ENCODE measurements at regions not wholly inside any gene's neighbourhood (a gene's known extent, or its start where the extent isn't known, plus 50 kb on each side); places are given as distances from the start of the nearest gene placed in this dataset.

DNA sequence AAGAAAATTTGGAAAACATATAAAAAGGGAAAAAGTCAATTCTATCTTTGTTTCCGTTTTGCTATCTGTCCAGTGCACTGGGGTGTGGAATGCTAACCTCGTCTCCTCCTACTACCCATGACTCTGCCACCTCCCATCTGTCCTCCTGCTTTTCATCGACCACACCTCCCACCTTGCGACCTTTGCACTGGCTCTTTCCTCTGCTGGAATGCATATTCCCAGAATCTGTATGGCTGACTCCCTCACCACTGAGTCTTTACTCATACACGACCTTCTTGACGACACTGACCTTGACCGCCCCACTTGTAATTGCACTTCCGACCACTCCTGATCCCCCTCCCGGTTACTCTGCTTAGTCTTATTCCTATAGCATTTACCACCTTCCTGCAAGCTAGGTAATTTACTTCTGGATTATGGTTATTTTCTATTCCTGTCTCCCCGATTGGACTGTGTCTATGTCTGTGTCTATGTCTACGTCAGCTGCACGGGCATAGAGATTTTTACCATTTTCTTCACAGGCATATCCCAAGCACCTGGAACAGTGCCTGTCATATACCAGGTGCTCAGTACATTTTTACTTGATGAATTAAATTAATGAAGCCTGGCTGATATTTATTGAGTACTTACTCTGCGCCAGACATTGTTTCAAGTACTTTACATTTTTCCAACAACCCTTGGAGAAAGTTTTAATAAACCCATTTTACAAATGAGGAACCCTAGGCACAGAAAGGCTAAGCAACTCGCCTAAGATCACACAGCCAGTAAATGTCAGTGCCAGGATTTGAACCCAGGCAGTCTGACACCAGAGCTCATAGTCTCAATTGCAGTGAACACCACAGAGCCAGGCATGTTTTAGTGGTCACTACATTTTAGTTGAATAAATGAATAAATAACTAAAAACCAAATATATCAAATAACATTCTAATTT is 54.0 kb upstream of the SLC22A11 start:
- no peak for DNase-seq

GRCh38 chr11:64502634-64503033 is 53.1 kb upstream of the SLC22A11 start:
- no peak for DNase-seq

DNA sequence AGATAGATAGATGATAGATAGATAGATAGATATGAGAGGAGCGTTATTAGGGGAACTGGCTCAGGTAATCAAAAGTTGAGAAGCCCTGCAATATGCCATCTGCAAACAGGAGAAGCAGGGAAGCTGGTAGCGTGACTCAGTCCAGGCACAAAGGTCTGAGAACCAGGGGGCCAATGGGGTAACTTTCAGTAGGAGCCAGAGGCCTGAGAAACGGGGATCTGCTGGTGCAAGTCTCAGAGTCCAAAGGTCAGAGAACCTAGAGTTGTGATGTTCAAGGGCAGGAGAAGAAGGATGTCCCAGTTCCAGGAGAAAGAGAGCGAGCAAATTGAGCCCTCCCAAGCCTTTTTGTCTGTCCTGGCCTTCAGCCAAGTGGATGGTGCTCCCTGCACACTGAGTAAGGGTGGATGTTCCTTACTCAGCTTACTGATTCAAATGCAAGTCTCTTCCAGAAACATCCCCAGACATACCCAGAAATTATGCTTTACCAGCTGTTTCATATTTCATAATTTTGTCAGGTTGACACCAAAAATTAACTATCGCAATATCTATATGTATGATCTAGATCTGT is 52.5 kb upstream of the SLC22A11 start:
- no peak for DNase-seq

GRCh38 chr11:64504999-64505398 is 50.7 kb upstream of the SLC22A11 start:
- no peak for DNase-seq
